ENCODE measurements at regions not wholly inside any gene's neighbourhood (a gene's known extent, or its start where the extent isn't known, plus 50 kb on each side); places are given as distances from the start of the nearest gene placed in this dataset.

DNA sequence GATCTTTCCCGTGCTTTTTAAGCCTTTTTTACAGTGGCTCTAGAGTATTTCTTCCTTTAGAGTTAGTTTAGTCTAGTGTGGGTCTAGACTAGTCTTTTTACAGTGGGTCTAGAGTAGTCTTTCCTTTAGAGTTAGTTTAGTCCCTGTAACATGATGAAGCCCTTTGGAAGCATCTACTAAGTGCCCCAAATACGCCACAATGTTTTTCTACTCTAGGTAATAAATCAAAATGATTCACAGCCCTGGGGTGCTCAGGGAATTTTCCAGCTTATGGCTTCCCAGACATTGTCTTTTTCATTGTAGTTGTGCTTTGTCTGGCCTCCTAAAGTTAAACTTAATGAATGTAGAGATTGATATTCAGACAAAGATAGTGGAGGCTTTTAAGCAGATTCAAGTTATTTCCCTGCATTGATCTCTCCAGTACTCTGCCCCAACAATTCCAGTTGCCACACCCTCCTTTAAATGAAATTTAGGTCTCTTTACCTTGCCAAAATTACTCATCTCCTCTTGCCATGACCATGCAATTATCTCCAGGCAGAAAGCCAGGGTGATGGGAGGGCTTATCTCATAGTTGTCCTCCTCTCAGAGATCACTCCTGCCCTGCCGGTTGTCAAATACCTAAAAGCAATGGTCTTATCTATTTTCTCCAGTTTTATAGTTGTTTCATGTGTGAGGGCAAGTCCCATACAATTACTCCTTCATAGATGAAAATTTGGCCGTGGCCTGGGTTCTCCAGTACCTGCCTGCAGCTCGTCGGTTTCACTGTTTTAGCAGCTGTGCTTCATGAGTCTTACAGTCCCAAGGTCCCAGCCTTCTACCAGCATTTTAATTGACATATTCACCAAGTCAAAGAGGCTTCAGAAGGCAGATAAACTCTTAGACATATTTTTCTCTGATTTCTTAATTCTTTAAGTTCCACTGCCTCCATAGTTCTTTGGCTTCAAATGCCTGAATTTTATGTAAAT is 794.0 kb upstream of the COX7C start:
- no peak for DNase-seq (ENCODE audit: low read depth)
- no peak overlapping the region for H3K4me3 ChIP-seq (ENCODE audit: low read depth, low read length)
- TF ChIP-seq, protein P1, sequence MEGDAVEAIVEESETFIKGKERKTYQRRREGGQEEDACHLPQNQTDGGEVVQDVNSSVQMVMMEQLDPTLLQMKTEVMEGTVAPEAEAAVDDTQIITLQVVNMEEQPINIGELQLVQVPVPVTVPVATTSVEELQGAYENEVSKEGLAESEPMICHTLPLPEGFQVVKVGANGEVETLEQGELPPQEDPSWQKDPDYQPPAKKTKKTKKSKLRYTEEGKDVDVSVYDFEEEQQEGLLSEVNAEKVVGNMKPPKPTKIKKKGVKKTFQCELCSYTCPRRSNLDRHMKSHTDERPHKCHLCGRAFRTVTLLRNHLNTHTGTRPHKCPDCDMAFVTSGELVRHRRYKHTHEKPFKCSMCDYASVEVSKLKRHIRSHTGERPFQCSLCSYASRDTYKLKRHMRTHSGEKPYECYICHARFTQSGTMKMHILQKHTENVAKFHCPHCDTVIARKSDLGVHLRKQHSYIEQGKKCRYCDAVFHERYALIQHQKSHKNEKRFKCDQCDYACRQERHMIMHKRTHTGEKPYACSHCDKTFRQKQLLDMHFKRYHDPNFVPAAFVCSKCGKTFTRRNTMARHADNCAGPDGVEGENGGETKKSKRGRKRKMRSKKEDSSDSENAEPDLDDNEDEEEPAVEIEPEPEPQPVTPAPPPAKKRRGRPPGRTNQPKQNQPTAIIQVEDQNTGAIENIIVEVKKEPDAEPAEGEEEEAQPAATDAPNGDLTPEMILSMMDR (IDR thresholded peaks at IDR 0.05; ENCODE audit: low read depth, low read length): no peak
- TF ChIP-seq POLR2A (IDR thresholded peaks at IDR 0.05; ENCODE audit: extremely low read depth, insufficient read length) (no peak), MYC (IDR thresholded peaks at IDR 0.05; ENCODE audit: low read depth, low read length) (no peak), MAX (IDR thresholded peaks at IDR 0.05; ENCODE audit: low read depth, low read length) (no peak)

GRCh38 chr5:85838781-85839180 is 779.0 kb upstream of the COX7C start:
- no peak for DNase-seq (ENCODE audit: low read depth)
- no peak overlapping the region for H3K4me3 ChIP-seq (ENCODE audit: low read depth, low read length)
- TF ChIP-seq POLR2A (IDR thresholded peaks at IDR 0.05; ENCODE audit: extremely low read depth, insufficient read length): no peak
- no peak for TF ChIP-seq MYC (IDR thresholded peaks at IDR 0.05; ENCODE audit: low read depth, low read length)
- TF ChIP-seq, protein P1 (IDR thresholded peaks at IDR 0.05; ENCODE audit: low read depth, low read length): no peak
- TF ChIP-seq MAX (IDR thresholded peaks at IDR 0.05; ENCODE audit: low read depth, low read length): no peak

DNA sequence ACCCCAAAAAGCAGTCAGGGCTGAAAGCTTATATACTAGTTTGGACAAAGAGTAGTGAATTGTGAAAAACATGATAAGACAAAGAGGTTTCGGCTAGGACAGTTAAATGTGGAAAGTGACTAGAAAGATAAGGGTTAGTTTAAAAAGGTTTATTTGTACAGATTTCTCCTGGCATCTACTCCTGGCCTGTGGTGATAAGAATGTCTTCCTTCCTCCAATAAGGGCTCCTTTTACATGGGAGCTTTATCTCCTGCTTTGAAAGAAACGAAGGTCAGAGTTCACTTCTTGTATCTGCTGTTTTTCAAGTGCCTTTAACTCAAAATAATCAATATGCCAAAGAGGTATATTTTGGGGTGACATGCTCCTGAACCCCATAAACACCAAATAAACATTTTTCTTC is 776.1 kb upstream of the COX7C start:
- TF ChIP-seq MYC (IDR thresholded peaks at IDR 0.05; ENCODE audit: low read depth, low read length): no peak
- no peak for TF ChIP-seq MAX (IDR thresholded peaks at IDR 0.05; ENCODE audit: low read depth, low read length)
- TF ChIP-seq, protein P1 (IDR thresholded peaks at IDR 0.05; ENCODE audit: low read depth, low read length): no peak
- TF ChIP-seq POLR2A (IDR thresholded peaks at IDR 0.05; ENCODE audit: extremely low read depth, insufficient read length): no peak
- DNase-seq (ENCODE audit: low read depth): no peak

DNA sequence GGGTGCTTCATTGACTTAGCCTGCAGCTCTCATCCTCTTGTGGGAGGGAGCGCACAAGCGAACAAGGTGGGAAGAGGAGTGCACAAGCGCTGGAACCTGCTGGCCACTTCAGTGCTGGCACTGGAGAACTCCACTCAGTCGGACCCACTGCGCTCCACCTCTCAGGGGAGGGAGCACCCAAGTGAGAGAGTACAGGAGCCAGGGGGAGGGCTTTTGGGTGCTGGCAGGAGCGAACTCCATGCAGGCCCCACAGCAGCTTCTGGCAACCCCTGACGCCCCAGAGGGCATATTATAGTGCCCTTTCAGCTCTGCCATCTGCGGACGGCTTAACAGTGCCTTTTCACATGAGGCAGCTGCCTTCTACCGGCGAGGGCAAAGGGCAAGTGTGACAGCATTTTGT is 774.2 kb upstream of the COX7C start:
- no peak for DNase-seq (ENCODE audit: low read depth)
- TF ChIP-seq POLR2A (IDR thresholded peaks at IDR 0.05; ENCODE audit: extremely low read depth, insufficient read length): no peak
- no peak for TF ChIP-seq MYC (IDR thresholded peaks at IDR 0.05; ENCODE audit: low read depth, low read length)
- no peak for TF ChIP-seq MAX (IDR thresholded peaks at IDR 0.05; ENCODE audit: low read depth, low read length)
- TF ChIP-seq, protein P1 (IDR thresholded peaks at IDR 0.05; ENCODE audit: low read depth, low read length): no peak
- no peak overlapping the region for H3K4me3 ChIP-seq (ENCODE audit: low read depth, low read length)

More for the DNA sequence above, 776.1 kb upstream of the COX7C start:
- no peak overlapping the region for H3K4me3 ChIP-seq (ENCODE audit: low read depth, low read length)

DNA sequence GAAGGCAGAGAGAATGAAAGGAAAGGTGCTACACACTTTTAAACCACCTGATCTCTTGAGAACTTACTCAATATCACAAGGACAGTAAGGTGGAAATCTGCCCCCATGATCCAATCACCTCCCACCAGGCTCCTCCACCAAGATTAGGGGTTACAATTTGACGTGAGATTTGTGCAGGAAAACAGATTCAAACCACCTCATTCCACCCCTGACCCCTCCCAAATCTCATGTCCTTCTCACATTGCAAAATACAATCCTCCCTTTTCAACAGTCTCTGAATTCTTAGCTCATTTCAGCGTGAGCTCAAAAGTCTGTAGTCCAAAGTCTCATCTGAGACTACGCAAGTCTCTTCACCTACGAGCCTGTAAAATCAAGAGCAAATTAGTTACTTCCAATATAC is 768.3 kb upstream of the COX7C start:
- TF ChIP-seq POLR2A (IDR thresholded peaks at IDR 0.05; ENCODE audit: extremely low read depth, insufficient read length) (no peak), MAX (IDR thresholded peaks at IDR 0.05; ENCODE audit: low read depth, low read length) (no peak), MYC (IDR thresholded peaks at IDR 0.05; ENCODE audit: low read depth, low read length) (no peak)
- TF ChIP-seq, protein P1 (IDR thresholded peaks at IDR 0.05; ENCODE audit: low read depth, low read length): no peak
- no peak overlapping the region for H3K4me3 ChIP-seq (ENCODE audit: low read depth, low read length)
- DNase-seq (ENCODE audit: low read depth): no peak

Data from NB4 (cell line).